Vagina (tissue), 2 donors: ENCODE measurements at regions not wholly inside any gene's neighbourhood (a gene's known extent, or its start where the extent isn't known, plus 50 kb on each side); places are given as distances from the start of the nearest gene placed in this dataset.

ENCODE experiments used
- DNase-seq, 2 donors: peaks; one replicate each; pipeline ENCODE4 v3.0.0-alpha.2; 2017; ENCODE audit errors: extremely low spot score in 2 of 2
- H3K27ac ChIP-seq: fragments of 200-600 bp; sonication (generic); one replicate; pipeline ENCODE4 v1.5.1; 2019
- H3K27me3 ChIP-seq: fragments of 200-600 bp; sonication (generic); one replicate; pipeline ENCODE4 v1.5.1; 2019
- H3K36me3 ChIP-seq, 2 donors: fragments of 200-600 bp; sonication (generic); one replicate each; pipeline ENCODE4 v1.5.1; 2017 to 2019
- H3K4me1 ChIP-seq: fragments of 200-600 bp; sonication (generic); one replicate; pipeline ENCODE4 v1.5.1; 2019
- H3K4me3 ChIP-seq, 2 donors: fragments of 200-600 bp; sonication (generic); 1 replicate in 1 of 2; 2 replicates in 1 of 2; pipeline ENCODE4 v1.5.1; 2016 to 2019
- H3K9me3 ChIP-seq: fragments of 200-600 bp; sonication (generic); one replicate; pipeline ENCODE4 v1.5.1; 2019
- POLR2A ChIP-seq, 2 donors: fragments of 450-650 bp; IDR thresholded peaks; one replicate each; pipeline ENCODE4 v1.6.1; 2017; ENCODE audit warnings: antibody characterized with exemption in 2 of 2, mild to moderate bottlenecking in 2 of 2, moderate library complexity in 2 of 2
- POLR2AphosphoS5 ChIP-seq, 2 donors: sonication (generic); formaldehyde crosslinking; IDR thresholded peaks; one replicate each; pipeline ENCODE4 v1.9.0; 2017; ENCODE audit warnings: antibody characterized with exemption in 2 of 2, mild to moderate bottlenecking in 2 of 2, low read depth in 1 of 2; ENCODE audit not compliant: insufficient read depth in 1 of 2
- intact Hi-C: fragments of 100-400 bp; cut with DNase I; formaldehyde crosslinking; loops from one replicate; pipeline ENCODE4 v1.15.1; 2023
- TF ChIP-seq, protein P1 (sequence below), 3 experiments: fragments of 450-650 bp in 2 of 3; fragments of 200-600 bp in 1 of 3; sonication (generic) in 1 of 3; IDR thresholded peaks; one replicate each; pipeline ENCODE4 v1.5.1; 2017 to 2019; ENCODE audit warnings: antibody characterized with exemption in 3 of 3, mild to moderate bottlenecking in 2 of 3, moderate library complexity in 2 of 3

DNA sequence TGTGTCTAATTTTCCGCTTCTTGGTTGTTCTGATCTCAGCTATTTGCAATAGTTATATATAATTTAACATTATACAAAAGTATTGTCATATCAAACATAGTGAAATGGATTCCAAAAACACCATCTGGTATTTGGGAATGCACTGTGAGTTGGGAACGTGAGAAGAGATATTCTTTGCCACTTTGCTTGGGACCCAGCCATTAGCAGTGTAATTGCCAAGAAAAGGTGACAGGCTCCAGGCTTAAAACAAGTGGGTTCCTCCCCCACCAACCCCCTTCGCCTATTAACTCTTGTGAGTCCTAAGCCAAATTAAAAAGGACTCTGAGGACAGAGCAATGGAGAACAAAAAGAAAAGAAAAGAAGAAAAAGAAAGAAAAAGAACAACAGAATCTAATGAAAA is 186.7 kb upstream of the NFIA start:
- intact Hi-C loops, result no loop called here
- DNase-seq, result no peak
- Histone ChIP-seq H3K36me3 (no peaks in the 10 kb centered on the region), H3K27me3 (no peaks in the 10 kb centered on the region), H3K4me3 (no peak overlapping the region), H3K27ac (no peak overlapping the region), H3K9me3 (no peaks in the 10 kb centered on the region), H3K4me1 (no peaks in the 10 kb centered on the region)
- no peak for TF ChIP-seq POLR2A (IDR thresholded peaks at IDR 0.05)
- TF ChIP-seq POLR2AphosphoS5 (IDR thresholded peaks at IDR 0.05; ENCODE audit: insufficient read depth in 1 of 2, low read depth in 1 of 2), result no peak
- TF ChIP-seq, protein P1, sequence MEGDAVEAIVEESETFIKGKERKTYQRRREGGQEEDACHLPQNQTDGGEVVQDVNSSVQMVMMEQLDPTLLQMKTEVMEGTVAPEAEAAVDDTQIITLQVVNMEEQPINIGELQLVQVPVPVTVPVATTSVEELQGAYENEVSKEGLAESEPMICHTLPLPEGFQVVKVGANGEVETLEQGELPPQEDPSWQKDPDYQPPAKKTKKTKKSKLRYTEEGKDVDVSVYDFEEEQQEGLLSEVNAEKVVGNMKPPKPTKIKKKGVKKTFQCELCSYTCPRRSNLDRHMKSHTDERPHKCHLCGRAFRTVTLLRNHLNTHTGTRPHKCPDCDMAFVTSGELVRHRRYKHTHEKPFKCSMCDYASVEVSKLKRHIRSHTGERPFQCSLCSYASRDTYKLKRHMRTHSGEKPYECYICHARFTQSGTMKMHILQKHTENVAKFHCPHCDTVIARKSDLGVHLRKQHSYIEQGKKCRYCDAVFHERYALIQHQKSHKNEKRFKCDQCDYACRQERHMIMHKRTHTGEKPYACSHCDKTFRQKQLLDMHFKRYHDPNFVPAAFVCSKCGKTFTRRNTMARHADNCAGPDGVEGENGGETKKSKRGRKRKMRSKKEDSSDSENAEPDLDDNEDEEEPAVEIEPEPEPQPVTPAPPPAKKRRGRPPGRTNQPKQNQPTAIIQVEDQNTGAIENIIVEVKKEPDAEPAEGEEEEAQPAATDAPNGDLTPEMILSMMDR (IDR thresholded peaks at IDR 0.05), result no peak

DNA sequence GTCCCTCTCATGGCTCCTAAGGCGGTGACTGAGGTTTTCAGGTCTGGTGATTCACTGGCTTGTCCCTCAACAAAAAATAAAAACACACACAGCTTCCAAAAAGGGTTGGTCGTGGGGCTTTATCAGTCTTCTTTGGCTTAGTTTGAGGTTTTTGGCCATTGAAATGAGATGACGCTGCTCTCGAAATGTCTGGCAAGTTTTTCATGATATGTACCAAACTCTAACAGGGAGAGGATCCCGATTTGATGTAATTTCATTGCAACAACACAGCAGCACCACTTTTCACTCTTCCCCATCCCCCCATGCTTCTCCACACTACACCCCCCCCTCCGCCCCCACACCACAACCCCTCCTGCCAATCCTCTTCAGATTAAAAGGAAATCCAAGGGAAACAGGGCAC is 187.1 kb upstream of the NFIA start:
- intact Hi-C loops, result no loop called here
- Histone ChIP-seq H3K27ac (no peak overlapping the region), H3K4me3 (no peak overlapping the region)

DNA sequence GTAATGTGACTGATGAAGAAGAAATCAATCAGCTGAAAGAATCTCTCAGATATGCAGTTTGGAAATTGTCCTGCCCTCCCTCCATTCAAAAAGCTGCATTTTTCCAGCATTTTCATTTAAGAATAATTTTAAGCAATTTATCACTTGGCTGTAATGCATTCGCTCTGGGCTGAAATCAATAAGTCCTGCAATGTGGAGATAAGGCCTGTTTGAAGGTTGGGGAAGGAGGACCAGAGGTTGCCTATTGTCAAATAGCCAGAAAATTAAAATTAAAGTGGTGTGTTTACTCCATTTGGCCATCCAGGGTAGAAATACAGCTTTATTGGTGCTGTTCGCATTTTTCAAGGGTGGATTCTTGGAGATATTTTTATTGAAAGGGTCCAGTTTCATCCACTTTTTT is 187.6 kb upstream of the NFIA start:
- H3K36me3 ChIP-seq, result no peaks in the 10 kb centered on the region
- no peaks in the 10 kb centered on the region for H3K4me1 ChIP-seq
- intact Hi-C loops, result no loop called here
- no peaks in the 10 kb centered on the region for H3K9me3 ChIP-seq
- TF ChIP-seq POLR2A (IDR thresholded peaks at IDR 0.05) (no peak), POLR2AphosphoS5 (IDR thresholded peaks at IDR 0.05; ENCODE audit: insufficient read depth in 1 of 2, low read depth in 1 of 2) (no peak)
- TF ChIP-seq, protein P1 (IDR thresholded peaks at IDR 0.05), result no peak
- no peak overlapping the region for H3K4me3 ChIP-seq
- no peaks in the 10 kb centered on the region for H3K27me3 ChIP-seq
- no peak for DNase-seq
- no peak overlapping the region for H3K27ac ChIP-seq

More for the DNA sequence above, 187.1 kb upstream of the NFIA start:
- TF ChIP-seq POLR2A (IDR thresholded peaks at IDR 0.05), result no peak
- no peak for TF ChIP-seq POLR2AphosphoS5 (IDR thresholded peaks at IDR 0.05; ENCODE audit: insufficient read depth in 1 of 2, low read depth in 1 of 2)
- TF ChIP-seq, protein P1 (IDR thresholded peaks at IDR 0.05), result no peak
- no peaks in the 10 kb centered on the region for H3K36me3 ChIP-seq
- no peaks in the 10 kb centered on the region for H3K9me3 ChIP-seq
- no peaks in the 10 kb centered on the region for H3K4me1 ChIP-seq
- no peak for DNase-seq
- no peaks in the 10 kb centered on the region for H3K27me3 ChIP-seq

DNA sequence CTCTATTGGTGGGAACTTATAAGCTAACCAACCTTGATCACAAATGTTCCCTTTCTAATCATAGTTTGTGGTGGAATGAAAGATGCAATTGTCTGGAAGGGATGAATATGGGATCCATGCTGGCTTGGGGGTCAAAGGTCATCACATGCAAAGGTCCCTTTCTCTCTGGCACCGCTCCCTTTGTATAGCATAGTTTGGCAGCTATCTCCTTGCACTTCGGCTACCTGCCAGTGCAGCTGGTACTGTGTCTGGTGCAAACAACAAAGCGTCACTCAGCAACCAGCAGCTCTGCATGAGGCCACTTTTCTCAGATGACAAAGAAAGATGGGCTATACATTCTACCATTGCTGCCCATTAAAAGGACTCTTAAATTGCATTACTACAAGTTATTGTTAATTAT is 188.2 kb upstream of the NFIA start:
- Histone ChIP-seq H3K4me3 (no peak overlapping the region), H3K36me3 (no peaks in the 10 kb centered on the region), H3K4me1 (no peaks in the 10 kb centered on the region), H3K9me3 (no peaks in the 10 kb centered on the region), H3K27ac (no peak overlapping the region), H3K27me3 (no peaks in the 10 kb centered on the region)
- DNase-seq, result no peak
- no peak for TF ChIP-seq POLR2A (IDR thresholded peaks at IDR 0.05)
- TF ChIP-seq, protein P1 (IDR thresholded peaks at IDR 0.05), result no peak
- TF ChIP-seq POLR2AphosphoS5 (IDR thresholded peaks at IDR 0.05; ENCODE audit: insufficient read depth in 1 of 2, low read depth in 1 of 2), result no peak
- intact Hi-C loops, result no loop called here

DNA sequence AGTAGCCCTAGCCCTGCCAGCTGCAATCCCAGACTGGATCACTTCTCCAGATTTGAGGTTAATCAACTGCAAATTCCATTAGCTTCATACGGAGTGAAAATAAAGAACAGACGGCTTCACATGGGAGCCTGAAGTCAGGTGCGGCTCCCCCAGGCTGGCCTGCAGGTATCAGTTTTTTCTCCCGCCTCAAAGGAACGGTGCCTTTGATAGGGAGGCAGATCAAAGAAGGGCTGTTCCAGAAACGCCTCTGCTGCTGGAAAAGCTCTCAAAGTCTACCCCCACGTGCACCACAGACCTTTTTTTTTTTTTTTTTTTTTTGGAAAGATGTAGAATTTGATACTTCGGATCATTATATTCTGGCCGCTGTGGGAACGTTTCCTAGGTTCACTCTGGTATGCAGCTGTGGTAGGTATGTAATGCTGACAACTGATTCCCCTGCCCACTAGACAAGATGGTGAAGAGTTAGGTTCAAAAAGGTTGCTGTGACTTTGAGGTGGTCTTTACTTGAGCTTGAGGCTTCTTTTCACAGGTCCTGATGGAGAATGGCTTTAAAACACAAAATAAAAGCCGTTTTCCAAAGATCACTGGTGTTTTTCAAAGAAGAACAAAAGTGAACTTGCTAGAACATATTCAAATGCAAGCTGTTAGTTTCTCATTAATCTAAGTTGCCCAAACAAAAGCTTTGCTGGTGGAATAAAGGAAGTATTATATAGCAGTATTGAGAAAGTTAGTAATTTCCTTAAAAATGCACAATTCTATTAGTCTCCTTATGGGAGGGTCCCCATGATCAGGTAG is 189.0 kb upstream of the NFIA start:
- Histone ChIP-seq H3K36me3 (no peaks in the 10 kb centered on the region), H3K27me3 (no peaks in the 10 kb centered on the region), H3K4me1 (no peaks in the 10 kb centered on the region), H3K27ac (no peak overlapping the region), H3K4me3 (no peak overlapping the region), H3K9me3 (no peaks in the 10 kb centered on the region)
- no peak for TF ChIP-seq POLR2AphosphoS5 (IDR thresholded peaks at IDR 0.05; ENCODE audit: insufficient read depth in 1 of 2, low read depth in 1 of 2)
- no peak for TF ChIP-seq POLR2A (IDR thresholded peaks at IDR 0.05)
- TF ChIP-seq, protein P1 (IDR thresholded peaks at IDR 0.05), result no peak
- intact Hi-C loops, result no loop called here
- DNase-seq, result no peak
